ENCODE measurements at regions not wholly inside any gene's neighbourhood (a gene's known extent, or its start where the extent isn't known, plus 50 kb on each side); places are given as distances from the start of the nearest gene placed in this dataset.

- Histone ChIP-seq H2AFZ (ENCODE audit: low read depth, low read length) (no peak overlapping the region), H3K36me3 (ENCODE audit: insufficient read depth, low read length) (no peaks in the 10 kb centered on the region), H3K27ac (ENCODE audit: low read length) (no peak overlapping the region), H3F3A (ENCODE audit: insufficient read depth, low read length, poor library complexity, severe bottlenecking) (no peaks in the 10 kb centered on the region), H3K9ac (ENCODE audit: low read length) (no peak overlapping the region), H3K9me2 (ENCODE audit: insufficient read depth, low read length) (no peaks in the 10 kb centered on the region), H3K9me3 (ENCODE audit: low read length) (no peaks in the 10 kb centered on the region), H4K20me1 (ENCODE audit: insufficient read depth) (no peaks in the 10 kb centered on the region), H3K4me2 (ENCODE audit: low read length) (no peak overlapping the region), H3K27me3 (ENCODE audit: insufficient read depth, low read depth, low read length) (no peaks in the 10 kb centered on the region), H3K79me2 (replicated peaks; ENCODE audit: insufficient read depth, low read length) (no peaks in the 10 kb centered on the region), H3K4me3 (ENCODE audit: low read length) (no peak overlapping the region)
- TF ChIP-seq, protein P1, sequence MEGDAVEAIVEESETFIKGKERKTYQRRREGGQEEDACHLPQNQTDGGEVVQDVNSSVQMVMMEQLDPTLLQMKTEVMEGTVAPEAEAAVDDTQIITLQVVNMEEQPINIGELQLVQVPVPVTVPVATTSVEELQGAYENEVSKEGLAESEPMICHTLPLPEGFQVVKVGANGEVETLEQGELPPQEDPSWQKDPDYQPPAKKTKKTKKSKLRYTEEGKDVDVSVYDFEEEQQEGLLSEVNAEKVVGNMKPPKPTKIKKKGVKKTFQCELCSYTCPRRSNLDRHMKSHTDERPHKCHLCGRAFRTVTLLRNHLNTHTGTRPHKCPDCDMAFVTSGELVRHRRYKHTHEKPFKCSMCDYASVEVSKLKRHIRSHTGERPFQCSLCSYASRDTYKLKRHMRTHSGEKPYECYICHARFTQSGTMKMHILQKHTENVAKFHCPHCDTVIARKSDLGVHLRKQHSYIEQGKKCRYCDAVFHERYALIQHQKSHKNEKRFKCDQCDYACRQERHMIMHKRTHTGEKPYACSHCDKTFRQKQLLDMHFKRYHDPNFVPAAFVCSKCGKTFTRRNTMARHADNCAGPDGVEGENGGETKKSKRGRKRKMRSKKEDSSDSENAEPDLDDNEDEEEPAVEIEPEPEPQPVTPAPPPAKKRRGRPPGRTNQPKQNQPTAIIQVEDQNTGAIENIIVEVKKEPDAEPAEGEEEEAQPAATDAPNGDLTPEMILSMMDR (IDR thresholded peaks at IDR 0.05; ENCODE audit: poor library complexity, severe bottlenecking): no peak
- TF ChIP-seq RAD21 (conservative IDR thresholded peaks at IDR 0.05) (no peak), EZH2 (IDR thresholded peaks at IDR 0.05; ENCODE audit: borderline replicate concordance, insufficient read depth, low read length, poor library complexity, severe bottlenecking) (no peak), EP300 (conservative IDR thresholded peaks at IDR 0.05; ENCODE audit: poor library complexity, severe bottlenecking) (no peak), POLR2AphosphoS5 (IDR thresholded peaks at IDR 0.05) (no peak), TAF1 (IDR thresholded peaks at IDR 0.05; ENCODE audit: low read depth) (no peak), REST (IDR thresholded peaks at IDR 0.05; ENCODE audit: borderline replicate concordance) (no peak), MXI1 (conservative IDR thresholded peaks at IDR 0.05; ENCODE audit: poor library complexity, severe bottlenecking) (no peak), SMC3 (conservative IDR thresholded peaks at IDR 0.05; ENCODE audit: poor library complexity) (no peak)
These were observed 631.2 kb upstream of the MAN1A1 start for GRCh38 chr6:119980802-119981201.

- no peak overlapping the region for H3K4me3 ChIP-seq (ENCODE audit: low read length)
These were observed 630.3 kb upstream of the MAN1A1 start for GRCh38 chr6:119979862-119980261.

More at GRCh38 chr6:119979862-119980261, 630.3 kb upstream of the MAN1A1 start:
- Histone ChIP-seq H4K20me1 (ENCODE audit: insufficient read depth) (no peaks in the 10 kb centered on the region), H2AFZ (ENCODE audit: low read depth, low read length) (no peak overlapping the region), H3K9me2 (ENCODE audit: insufficient read depth, low read length) (no peaks in the 10 kb centered on the region), H3K9ac (ENCODE audit: low read length) (no peak overlapping the region), H3K79me2 (replicated peaks; ENCODE audit: insufficient read depth, low read length) (no peaks in the 10 kb centered on the region), H3K4me2 (ENCODE audit: low read length) (no peak overlapping the region), H3K27ac (ENCODE audit: low read length) (no peak overlapping the region), H3K9me3 (ENCODE audit: low read length) (no peaks in the 10 kb centered on the region), H3F3A (ENCODE audit: insufficient read depth, low read length, poor library complexity, severe bottlenecking) (no peaks in the 10 kb centered on the region), H3K27me3 (ENCODE audit: insufficient read depth, low read depth, low read length) (no peaks in the 10 kb centered on the region), H3K36me3 (ENCODE audit: insufficient read depth, low read length) (no peaks in the 10 kb centered on the region)
- TF ChIP-seq MXI1 (conservative IDR thresholded peaks at IDR 0.05; ENCODE audit: poor library complexity, severe bottlenecking): no peak
- TF ChIP-seq EZH2 (IDR thresholded peaks at IDR 0.05; ENCODE audit: borderline replicate concordance, insufficient read depth, low read length, poor library complexity, severe bottlenecking): no peak
- no peak for TF ChIP-seq POLR2AphosphoS5 (IDR thresholded peaks at IDR 0.05)
- no peak for TF ChIP-seq SMC3 (conservative IDR thresholded peaks at IDR 0.05; ENCODE audit: poor library complexity)
- no peak for TF ChIP-seq REST (IDR thresholded peaks at IDR 0.05; ENCODE audit: borderline replicate concordance)
- no peak for TF ChIP-seq RAD21 (conservative IDR thresholded peaks at IDR 0.05)
- TF ChIP-seq TAF1 (IDR thresholded peaks at IDR 0.05; ENCODE audit: low read depth): no peak

All from neural cell (in vitro differentiated cells).